ENCODE measurements at regions not wholly inside any gene's neighbourhood (a gene's known extent, or its start where the extent isn't known, plus 50 kb on each side); places are given as distances from the start of the nearest gene placed in this dataset.

- DNase-seq (ENCODE audit: low read depth): no peak
- no peak overlapping the region for H3K4me3 ChIP-seq (ENCODE audit: low read depth, low read length)
- TF ChIP-seq, protein P1, sequence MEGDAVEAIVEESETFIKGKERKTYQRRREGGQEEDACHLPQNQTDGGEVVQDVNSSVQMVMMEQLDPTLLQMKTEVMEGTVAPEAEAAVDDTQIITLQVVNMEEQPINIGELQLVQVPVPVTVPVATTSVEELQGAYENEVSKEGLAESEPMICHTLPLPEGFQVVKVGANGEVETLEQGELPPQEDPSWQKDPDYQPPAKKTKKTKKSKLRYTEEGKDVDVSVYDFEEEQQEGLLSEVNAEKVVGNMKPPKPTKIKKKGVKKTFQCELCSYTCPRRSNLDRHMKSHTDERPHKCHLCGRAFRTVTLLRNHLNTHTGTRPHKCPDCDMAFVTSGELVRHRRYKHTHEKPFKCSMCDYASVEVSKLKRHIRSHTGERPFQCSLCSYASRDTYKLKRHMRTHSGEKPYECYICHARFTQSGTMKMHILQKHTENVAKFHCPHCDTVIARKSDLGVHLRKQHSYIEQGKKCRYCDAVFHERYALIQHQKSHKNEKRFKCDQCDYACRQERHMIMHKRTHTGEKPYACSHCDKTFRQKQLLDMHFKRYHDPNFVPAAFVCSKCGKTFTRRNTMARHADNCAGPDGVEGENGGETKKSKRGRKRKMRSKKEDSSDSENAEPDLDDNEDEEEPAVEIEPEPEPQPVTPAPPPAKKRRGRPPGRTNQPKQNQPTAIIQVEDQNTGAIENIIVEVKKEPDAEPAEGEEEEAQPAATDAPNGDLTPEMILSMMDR (IDR thresholded peaks at IDR 0.05; ENCODE audit: low read depth, low read length): no peak
- no peak for TF ChIP-seq POLR2A (IDR thresholded peaks at IDR 0.05; ENCODE audit: extremely low read depth, insufficient read length)
- TF ChIP-seq, protein P2, sequence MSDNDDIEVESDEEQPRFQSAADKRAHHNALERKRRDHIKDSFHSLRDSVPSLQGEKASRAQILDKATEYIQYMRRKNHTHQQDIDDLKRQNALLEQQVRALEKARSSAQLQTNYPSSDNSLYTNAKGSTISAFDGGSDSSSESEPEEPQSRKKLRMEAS (IDR thresholded peaks at IDR 0.05; ENCODE audit: low read depth, low read length): no peak
- TF ChIP-seq MYC (IDR thresholded peaks at IDR 0.05; ENCODE audit: low read depth, low read length): no peak
Observed at GRCh38 chrX:25667681-25668080, 470.5 kb upstream of the MAGEB18 start.

DNA sequence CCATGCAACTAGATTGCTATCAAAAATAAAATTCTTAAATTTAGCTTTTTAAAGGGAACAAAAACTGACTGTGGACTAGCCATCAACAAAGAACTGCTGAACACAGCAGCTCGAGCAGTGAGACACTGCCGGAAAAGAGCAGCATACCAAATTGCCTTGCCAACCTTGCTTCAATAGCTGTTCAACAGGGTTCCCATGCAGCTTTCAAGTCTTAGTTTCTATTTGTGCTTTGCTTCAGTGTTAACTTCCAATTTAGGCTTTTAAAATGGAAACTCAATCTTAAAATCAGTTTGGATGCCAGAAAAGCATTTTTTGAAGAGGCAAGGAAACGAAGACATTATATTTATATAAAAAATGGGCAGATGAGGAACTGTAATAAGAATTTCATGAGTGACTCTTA lies 463.4 kb upstream of the MAGEB18 start:
- no peak overlapping the region for H3K4me3 ChIP-seq (ENCODE audit: low read depth, low read length)
- DNase-seq (ENCODE audit: low read depth): no peak
- TF ChIP-seq, protein P1 (IDR thresholded peaks at IDR 0.05; ENCODE audit: low read depth, low read length): no peak
- TF ChIP-seq POLR2A (IDR thresholded peaks at IDR 0.05; ENCODE audit: extremely low read depth, insufficient read length) (no peak), MYC (IDR thresholded peaks at IDR 0.05; ENCODE audit: low read depth, low read length) (no peak)
- TF ChIP-seq, protein P2 (IDR thresholded peaks at IDR 0.05; ENCODE audit: low read depth, low read length): no peak

DNA sequence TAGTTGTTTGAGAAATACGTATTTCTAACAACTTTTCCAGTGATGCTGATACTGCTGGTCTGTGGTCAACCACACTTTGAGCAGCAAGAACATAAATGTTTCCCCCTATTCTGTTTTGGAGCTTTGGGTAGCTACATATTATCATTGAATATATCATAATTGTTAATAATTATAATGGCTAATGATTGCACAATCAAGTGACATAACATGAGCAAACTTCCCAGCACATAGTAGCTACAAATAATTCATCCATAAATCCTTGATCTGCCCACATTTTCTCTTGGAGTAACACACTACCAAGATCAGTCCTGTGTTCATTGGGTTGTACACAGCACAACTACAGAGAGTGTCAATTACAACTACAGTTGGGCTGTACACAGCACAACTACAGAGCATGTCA lies 436.3 kb upstream of the MAGEB18 start:
- H3K4me3 ChIP-seq (ENCODE audit: low read depth, low read length): no peak overlapping the region
- no peak for DNase-seq (ENCODE audit: low read depth)

GRCh38 chrX:25717122-25717521 lies 421.0 kb upstream of the MAGEB18 start:
- no peak overlapping the region for H3K4me3 ChIP-seq (ENCODE audit: low read depth, low read length)
- TF ChIP-seq, protein P1 (IDR thresholded peaks at IDR 0.05; ENCODE audit: low read depth, low read length): no peak
- no peak for DNase-seq (ENCODE audit: low read depth)

More for the DNA sequence above, 436.3 kb upstream of the MAGEB18 start:
- TF ChIP-seq, protein P2 (IDR thresholded peaks at IDR 0.05; ENCODE audit: low read depth, low read length): no peak
- TF ChIP-seq POLR2A (IDR thresholded peaks at IDR 0.05; ENCODE audit: extremely low read depth, insufficient read length) (no peak), MYC (IDR thresholded peaks at IDR 0.05; ENCODE audit: low read depth, low read length) (no peak)
- TF ChIP-seq, protein P1 (IDR thresholded peaks at IDR 0.05; ENCODE audit: low read depth, low read length): no peak

DNA sequence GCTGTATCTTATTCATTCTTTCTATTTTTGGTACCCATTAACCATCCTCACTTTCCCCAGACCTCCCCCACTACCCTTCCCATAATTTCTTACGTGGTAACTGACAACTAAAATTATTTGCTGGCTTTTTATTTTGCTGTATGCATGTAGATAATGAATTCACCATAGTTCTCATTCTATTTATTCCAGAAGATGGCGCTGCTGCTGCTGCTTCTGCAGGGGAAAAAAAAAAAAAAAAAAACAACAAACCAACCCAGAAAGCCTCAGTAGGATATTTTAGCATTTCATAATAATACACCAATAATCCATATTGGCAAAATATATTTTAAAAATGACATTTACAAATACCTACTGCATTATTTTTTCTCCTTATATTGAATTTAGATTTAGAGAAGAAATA lies 416.6 kb upstream of the MAGEB18 start:
- DNase-seq (ENCODE audit: low read depth): peak; percentile 9
- no peak for TF ChIP-seq POLR2A (IDR thresholded peaks at IDR 0.05; ENCODE audit: extremely low read depth, insufficient read length)
- TF ChIP-seq, protein P1 (IDR thresholded peaks at IDR 0.05; ENCODE audit: low read depth, low read length): peak; percentile 8

GRCh38 chrX:25726539-25726938 lies 411.6 kb upstream of the MAGEB18 start:
- TF ChIP-seq POLR2A (IDR thresholded peaks at IDR 0.05; ENCODE audit: extremely low read depth, insufficient read length): no peak
- TF ChIP-seq, protein P2 (IDR thresholded peaks at IDR 0.05; ENCODE audit: low read depth, low read length): no peak
- TF ChIP-seq MYC (IDR thresholded peaks at IDR 0.05; ENCODE audit: low read depth, low read length): no peak
- TF ChIP-seq, protein P1 (IDR thresholded peaks at IDR 0.05; ENCODE audit: low read depth, low read length): no peak
- no peak for DNase-seq (ENCODE audit: low read depth)
- H3K4me3 ChIP-seq (ENCODE audit: low read depth, low read length): no peak overlapping the region

More for the DNA sequence above, 416.6 kb upstream of the MAGEB18 start:
- no peak overlapping the region for H3K4me3 ChIP-seq (ENCODE audit: low read depth, low read length)
